HL-60 (cell line): ENCODE measurements at regions not wholly inside any gene's neighbourhood (a gene's known extent, or its start where the extent isn't known, plus 50 kb on each side); places are given as distances from the start of the nearest gene placed in this dataset.

Experiments
- DNase-seq, 2 experiments: peaks; one replicate each; pipeline ENCODE4 v3.0.0-alpha.2; 2010 to 2020; ENCODE audit warnings: low read depth in 1 of 2, low spot score in 1 of 2
- H3K27ac ChIP-seq: fragments of 250-450 bp; sonication (Bioruptor Pico); replicated peaks from 2 replicates; pipeline ENCODE4 v1.5.1; 2020; ENCODE audit warnings: mild to moderate bottlenecking, moderate library complexity
- H3K27me3 ChIP-seq: fragments of 250-450 bp; sonication (Bioruptor Pico); 2 replicates; pipeline ENCODE4 v1.5.1; 2021; ENCODE audit warnings: mild to moderate bottlenecking, moderate library complexity; ENCODE audit not compliant: insufficient read depth, poor library complexity, severe bottlenecking
- H3K4me3 ChIP-seq: replicated peaks from 2 replicates; pipeline ENCODE4 v1.5.1; 2011; ENCODE audit warnings: mild to moderate bottlenecking, control low read depth, low read length; ENCODE audit not compliant: insufficient read depth
- GABPA ChIP-seq: IDR thresholded peaks from 2 replicates; pipeline ENCODE4 v1.6.1; 2012; ENCODE audit warnings: low read depth
- POLR2AphosphoS5 ChIP-seq: IDR thresholded peaks from 2 replicates; pipeline ENCODE4 v1.6.1; 2012; ENCODE audit warnings: low read depth
- SPI1 ChIP-seq: IDR thresholded peaks from 2 replicates; pipeline ENCODE4 v1.6.1; 2012; ENCODE audit warnings: low read depth, mild to moderate bottlenecking, borderline replicate concordance
- TF ChIP-seq, protein P1 (sequence below): IDR thresholded peaks from 2 replicates; pipeline ENCODE4 v1.6.1; 2012; ENCODE audit warnings: low read depth; ENCODE audit not compliant: insufficient replicate concordance
- TF ChIP-seq, protein P2 (sequence below): IDR thresholded peaks from one replicate; pipeline ENCODE4 v1.5.1; 2011; ENCODE audit warnings: low read length, control low read depth, inconsistent platforms; ENCODE audit not compliant: insufficient read depth

DNA sequence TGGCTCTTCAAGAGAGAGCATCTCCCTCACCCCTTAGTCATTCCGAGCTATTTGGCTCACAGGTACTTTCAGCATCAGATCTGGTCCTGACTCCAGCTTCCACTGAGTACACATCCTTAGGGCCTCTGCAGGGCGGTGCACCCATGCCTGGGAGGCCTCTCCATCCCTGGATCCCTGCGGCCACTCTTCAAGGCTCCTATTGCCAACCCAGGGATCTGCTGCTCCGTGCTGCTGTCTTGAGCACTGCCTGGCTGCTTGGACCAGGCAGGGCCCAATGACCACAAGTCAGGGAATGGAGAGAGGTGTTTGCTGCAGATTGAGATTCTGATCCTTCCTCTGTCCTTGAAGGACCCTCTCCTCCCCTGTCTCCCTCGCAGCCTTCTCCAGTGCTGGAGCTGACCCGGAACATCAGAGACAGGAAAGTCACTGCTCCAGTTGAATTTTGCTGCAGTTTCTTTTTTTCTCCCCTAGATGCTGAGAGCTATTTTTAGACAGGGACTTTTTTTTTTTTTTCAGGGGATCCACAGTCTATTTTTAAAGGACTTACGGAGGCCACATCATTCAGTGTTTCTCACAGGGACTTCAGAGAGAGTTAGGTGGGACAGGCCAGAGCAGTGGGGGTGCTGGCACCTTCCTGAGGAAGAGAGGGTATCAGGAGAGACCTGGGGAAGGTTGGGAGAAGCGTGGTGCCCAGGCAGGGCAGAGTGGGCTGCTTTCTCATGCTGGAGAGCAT lies 50.1 kb upstream of the KCNA1 start:
- H3K4me3 ChIP-seq = no peak overlapping the region
- DNase-seq = no peak
- H3K27me3 ChIP-seq = peaks cover 4% of the 10 kb centered on the region

More for the DNA sequence above, 50.1 kb upstream of the KCNA1 start:
- TF ChIP-seq GABPA (no peak), SPI1 (no peak), POLR2AphosphoS5 (no peak)
- TF ChIP-seq, protein P1, sequence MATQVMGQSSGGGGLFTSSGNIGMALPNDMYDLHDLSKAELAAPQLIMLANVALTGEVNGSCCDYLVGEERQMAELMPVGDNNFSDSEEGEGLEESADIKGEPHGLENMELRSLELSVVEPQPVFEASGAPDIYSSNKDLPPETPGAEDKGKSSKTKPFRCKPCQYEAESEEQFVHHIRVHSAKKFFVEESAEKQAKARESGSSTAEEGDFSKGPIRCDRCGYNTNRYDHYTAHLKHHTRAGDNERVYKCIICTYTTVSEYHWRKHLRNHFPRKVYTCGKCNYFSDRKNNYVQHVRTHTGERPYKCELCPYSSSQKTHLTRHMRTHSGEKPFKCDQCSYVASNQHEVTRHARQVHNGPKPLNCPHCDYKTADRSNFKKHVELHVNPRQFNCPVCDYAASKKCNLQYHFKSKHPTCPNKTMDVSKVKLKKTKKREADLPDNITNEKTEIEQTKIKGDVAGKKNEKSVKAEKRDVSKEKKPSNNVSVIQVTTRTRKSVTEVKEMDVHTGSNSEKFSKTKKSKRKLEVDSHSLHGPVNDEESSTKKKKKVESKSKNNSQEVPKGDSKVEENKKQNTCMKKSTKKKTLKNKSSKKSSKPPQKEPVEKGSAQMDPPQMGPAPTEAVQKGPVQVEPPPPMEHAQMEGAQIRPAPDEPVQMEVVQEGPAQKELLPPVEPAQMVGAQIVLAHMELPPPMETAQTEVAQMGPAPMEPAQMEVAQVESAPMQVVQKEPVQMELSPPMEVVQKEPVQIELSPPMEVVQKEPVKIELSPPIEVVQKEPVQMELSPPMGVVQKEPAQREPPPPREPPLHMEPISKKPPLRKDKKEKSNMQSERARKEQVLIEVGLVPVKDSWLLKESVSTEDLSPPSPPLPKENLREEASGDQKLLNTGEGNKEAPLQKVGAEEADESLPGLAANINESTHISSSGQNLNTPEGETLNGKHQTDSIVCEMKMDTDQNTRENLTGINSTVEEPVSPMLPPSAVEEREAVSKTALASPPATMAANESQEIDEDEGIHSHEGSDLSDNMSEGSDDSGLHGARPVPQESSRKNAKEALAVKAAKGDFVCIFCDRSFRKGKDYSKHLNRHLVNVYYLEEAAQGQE = no peak
- TF ChIP-seq, protein P2, sequence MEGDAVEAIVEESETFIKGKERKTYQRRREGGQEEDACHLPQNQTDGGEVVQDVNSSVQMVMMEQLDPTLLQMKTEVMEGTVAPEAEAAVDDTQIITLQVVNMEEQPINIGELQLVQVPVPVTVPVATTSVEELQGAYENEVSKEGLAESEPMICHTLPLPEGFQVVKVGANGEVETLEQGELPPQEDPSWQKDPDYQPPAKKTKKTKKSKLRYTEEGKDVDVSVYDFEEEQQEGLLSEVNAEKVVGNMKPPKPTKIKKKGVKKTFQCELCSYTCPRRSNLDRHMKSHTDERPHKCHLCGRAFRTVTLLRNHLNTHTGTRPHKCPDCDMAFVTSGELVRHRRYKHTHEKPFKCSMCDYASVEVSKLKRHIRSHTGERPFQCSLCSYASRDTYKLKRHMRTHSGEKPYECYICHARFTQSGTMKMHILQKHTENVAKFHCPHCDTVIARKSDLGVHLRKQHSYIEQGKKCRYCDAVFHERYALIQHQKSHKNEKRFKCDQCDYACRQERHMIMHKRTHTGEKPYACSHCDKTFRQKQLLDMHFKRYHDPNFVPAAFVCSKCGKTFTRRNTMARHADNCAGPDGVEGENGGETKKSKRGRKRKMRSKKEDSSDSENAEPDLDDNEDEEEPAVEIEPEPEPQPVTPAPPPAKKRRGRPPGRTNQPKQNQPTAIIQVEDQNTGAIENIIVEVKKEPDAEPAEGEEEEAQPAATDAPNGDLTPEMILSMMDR = no peak
- H3K27ac ChIP-seq = no peak overlapping the region
